NCI-H1092 (cell line): ENCODE measurements at regions not wholly inside any gene's neighbourhood (a gene's known extent, or its start where the extent isn't known, plus 50 kb on each side); places are given as distances from the start of the nearest gene placed in this dataset.

Experiments used
- DNase-seq: peaks from one replicate; lab custom pipeline; 2025; lab: John Stamatoyannopoulos, UW

GRCh38 chr17:77458202-77459017 lies 317.6 kb downstream of the SEC14L1 start:
- no peak for DNase-seq

- no peak for DNase-seq
Observed at GRCh38 chr17:77459018-77459755, 318.4 kb downstream of the SEC14L1 start.

GRCh38 chr17:77460514-77461046 lies 319.8 kb downstream of the SEC14L1 start:
- no peak for DNase-seq

- no peak for DNase-seq
Observed at GRCh38 chr17:77461277-77462057, 320.7 kb downstream of the SEC14L1 start.

- DNase-seq, result no peak
Observed at GRCh38 chr17:77462090-77462489, 321.3 kb downstream of the SEC14L1 start.

- DNase-seq, result no peak
Observed at GRCh38 chr17:77462553-77463497, 322.1 kb downstream of the SEC14L1 start.

- DNase-seq, result no peak
Observed at GRCh38 chr17:77464988-77465357, 324.2 kb downstream of the SEC14L1 start.

- no peak for DNase-seq
Observed at GRCh38 chr17:77465358-77466041, 324.7 kb downstream of the SEC14L1 start.

- no peak for DNase-seq
Observed at GRCh38 chr17:77466140-77466539, 325.4 kb downstream of the SEC14L1 start.

- no peak for DNase-seq
Observed at GRCh38 chr17:77466596-77467223, 325.9 kb downstream of the SEC14L1 start.

- no peak for DNase-seq
Observed at GRCh38 chr17:77467521-77467920, 326.8 kb downstream of the SEC14L1 start.

- no peak for DNase-seq
Observed at GRCh38 chr17:77468897-77469296, 328.1 kb downstream of the SEC14L1 start.

GRCh38 chr17:77470330-77470786 lies 329.6 kb downstream of the SEC14L1 start:
- no peak for DNase-seq

GRCh38 chr17:77470800-77471733 lies 330.3 kb downstream of the SEC14L1 start:
- no peak for DNase-seq

GRCh38 chr17:77471984-77472461 lies 331.3 kb downstream of the SEC14L1 start:
- DNase-seq, result peak; percentile 74

- no peak for DNase-seq
Observed at GRCh38 chr17:77472468-77473310, 331.9 kb downstream of the SEC14L1 start.

- DNase-seq, result no peak
Observed at GRCh38 chr17:77473615-77474226, 333.0 kb downstream of the SEC14L1 start.
